Upper lobe of left lung (tissue), 4 donors: ENCODE measurements at regions not wholly inside any gene's neighbourhood (a gene's known extent, or its start where the extent isn't known, plus 50 kb on each side); places are given as distances from the start of the nearest gene placed in this dataset.

Experiments used
- POLR2A ChIP-seq, 4 donors: fragments of 450-650 bp; IDR thresholded peaks; one replicate each; pipeline ENCODE4 v1.5.1; 2016 to 2017; ENCODE audit warnings: antibody characterized with exemption in 4 of 4, mild to moderate bottlenecking in 2 of 4
- POLR2AphosphoS5 ChIP-seq, 2 donors: sonication (generic); formaldehyde crosslinking; IDR thresholded peaks; one replicate each; pipeline ENCODE4 v1.5.1; 2017; ENCODE audit warnings: antibody characterized with exemption in 2 of 2
- TF ChIP-seq, protein P1 (sequence below), 6 experiments: fragments of 450-650 bp in 4 of 6; fragments of 200-600 bp in 2 of 6; sonication (generic) in 2 of 6; IDR thresholded peaks; one replicate each; pipeline ENCODE4 v1.5.1; 2016 to 2019; ENCODE audit warnings: antibody characterized with exemption in 6 of 6

DNA sequence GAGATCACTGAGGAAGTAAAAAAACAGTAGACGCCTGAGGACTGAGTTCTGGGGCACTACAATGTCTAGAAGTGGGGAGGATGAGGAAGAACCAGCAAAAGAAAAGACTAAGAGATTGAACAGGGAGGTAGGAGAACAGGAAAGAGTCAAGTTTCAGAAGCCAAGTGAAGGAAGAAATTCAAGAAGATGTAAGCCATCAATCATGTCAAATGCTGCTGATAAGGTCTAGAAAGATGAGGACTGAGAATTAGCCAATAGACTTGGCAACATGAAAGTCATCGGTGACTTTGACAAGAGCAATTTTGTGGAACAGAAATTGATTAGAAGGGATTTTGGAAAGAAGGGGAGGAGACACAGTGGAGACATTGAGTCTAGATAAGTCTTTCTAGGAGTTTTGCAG lies 54.8 kb upstream of the CRY1 start:
- TF ChIP-seq, protein P1, sequence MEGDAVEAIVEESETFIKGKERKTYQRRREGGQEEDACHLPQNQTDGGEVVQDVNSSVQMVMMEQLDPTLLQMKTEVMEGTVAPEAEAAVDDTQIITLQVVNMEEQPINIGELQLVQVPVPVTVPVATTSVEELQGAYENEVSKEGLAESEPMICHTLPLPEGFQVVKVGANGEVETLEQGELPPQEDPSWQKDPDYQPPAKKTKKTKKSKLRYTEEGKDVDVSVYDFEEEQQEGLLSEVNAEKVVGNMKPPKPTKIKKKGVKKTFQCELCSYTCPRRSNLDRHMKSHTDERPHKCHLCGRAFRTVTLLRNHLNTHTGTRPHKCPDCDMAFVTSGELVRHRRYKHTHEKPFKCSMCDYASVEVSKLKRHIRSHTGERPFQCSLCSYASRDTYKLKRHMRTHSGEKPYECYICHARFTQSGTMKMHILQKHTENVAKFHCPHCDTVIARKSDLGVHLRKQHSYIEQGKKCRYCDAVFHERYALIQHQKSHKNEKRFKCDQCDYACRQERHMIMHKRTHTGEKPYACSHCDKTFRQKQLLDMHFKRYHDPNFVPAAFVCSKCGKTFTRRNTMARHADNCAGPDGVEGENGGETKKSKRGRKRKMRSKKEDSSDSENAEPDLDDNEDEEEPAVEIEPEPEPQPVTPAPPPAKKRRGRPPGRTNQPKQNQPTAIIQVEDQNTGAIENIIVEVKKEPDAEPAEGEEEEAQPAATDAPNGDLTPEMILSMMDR (IDR thresholded peaks at IDR 0.05): no peak
- TF ChIP-seq POLR2AphosphoS5 (IDR thresholded peaks at IDR 0.05) (no peak), POLR2A (IDR thresholded peaks at IDR 0.05) (no peak)
